ENCODE measurements at regions not wholly inside any gene's neighbourhood (a gene's known extent, or its start where the extent isn't known, plus 50 kb on each side); places are given as distances from the start of the nearest gene placed in this dataset.

DNA sequence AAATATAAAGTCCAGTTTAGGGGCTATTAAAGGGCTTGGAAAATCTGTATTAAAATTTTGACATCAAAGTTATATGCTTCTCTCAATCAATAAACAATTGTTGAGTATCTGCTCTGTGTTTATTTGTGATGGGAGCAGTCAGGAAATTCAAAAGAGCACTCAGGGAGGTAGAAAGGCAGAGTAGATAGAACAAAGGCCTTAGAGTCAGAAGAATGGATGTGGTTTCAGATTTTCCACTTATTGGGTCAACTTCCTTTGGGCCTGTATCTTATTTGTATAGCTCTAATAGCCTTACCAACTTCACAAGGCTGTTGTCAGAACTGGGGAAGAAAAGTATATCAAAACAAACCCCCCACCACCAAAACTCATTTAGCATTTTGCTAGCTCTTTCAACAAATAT lies 302.6 kb downstream of the SPRY2 start:
- intact Hi-C loops (cut with DNase I) = no loop called here
- Histone ChIP-seq H3K27me3 (no peaks in the 10 kb centered on the region), H3K4me3 (no peak overlapping the region), H3K27ac (replicated peaks in 1 of 4) (no peak overlapping the region), H3K36me3 (no peaks in the 10 kb centered on the region), H3K9me3 (no peaks in the 10 kb centered on the region), H3K4me1 (no peaks in the 10 kb centered on the region)
- no peak for TF ChIP-seq POLR2AphosphoS5 (IDR thresholded peaks at IDR 0.05)
- no peak for TF ChIP-seq EP300 (IDR thresholded peaks at IDR 0.05)
- TF ChIP-seq, protein P1, sequence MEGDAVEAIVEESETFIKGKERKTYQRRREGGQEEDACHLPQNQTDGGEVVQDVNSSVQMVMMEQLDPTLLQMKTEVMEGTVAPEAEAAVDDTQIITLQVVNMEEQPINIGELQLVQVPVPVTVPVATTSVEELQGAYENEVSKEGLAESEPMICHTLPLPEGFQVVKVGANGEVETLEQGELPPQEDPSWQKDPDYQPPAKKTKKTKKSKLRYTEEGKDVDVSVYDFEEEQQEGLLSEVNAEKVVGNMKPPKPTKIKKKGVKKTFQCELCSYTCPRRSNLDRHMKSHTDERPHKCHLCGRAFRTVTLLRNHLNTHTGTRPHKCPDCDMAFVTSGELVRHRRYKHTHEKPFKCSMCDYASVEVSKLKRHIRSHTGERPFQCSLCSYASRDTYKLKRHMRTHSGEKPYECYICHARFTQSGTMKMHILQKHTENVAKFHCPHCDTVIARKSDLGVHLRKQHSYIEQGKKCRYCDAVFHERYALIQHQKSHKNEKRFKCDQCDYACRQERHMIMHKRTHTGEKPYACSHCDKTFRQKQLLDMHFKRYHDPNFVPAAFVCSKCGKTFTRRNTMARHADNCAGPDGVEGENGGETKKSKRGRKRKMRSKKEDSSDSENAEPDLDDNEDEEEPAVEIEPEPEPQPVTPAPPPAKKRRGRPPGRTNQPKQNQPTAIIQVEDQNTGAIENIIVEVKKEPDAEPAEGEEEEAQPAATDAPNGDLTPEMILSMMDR (IDR thresholded peaks at IDR 0.05) = no peak
- no peak for TF ChIP-seq POLR2A (IDR thresholded peaks at IDR 0.05; ENCODE audit: low read depth)
- no peak for DNase-seq (ENCODE audit: extremely low spot score)

DNA sequence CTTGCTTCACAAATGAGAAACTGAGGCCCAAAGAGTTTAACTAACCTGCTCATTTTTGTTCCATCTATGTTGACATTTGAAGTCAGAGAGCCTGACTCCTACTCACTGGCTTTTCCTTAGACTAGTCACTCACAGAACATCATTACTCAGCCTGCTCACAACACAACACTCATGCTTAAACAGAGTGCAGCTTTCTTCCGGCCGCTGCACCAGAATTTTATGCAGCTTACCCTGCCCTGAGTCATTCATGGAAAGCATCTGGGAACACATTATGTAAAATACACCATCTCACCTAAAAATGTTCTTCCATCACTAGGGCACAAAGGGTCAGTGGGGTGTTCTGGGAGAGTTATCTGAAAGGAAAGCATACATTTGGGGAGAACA lies 303.4 kb downstream of the SPRY2 start:
- H3K36me3 ChIP-seq = no peaks in the 10 kb centered on the region
- H3K27ac ChIP-seq (replicated peaks in 1 of 4) = no peak overlapping the region
- DNase-seq (ENCODE audit: extremely low spot score) = no peak
- no peaks in the 10 kb centered on the region for H3K4me1 ChIP-seq
- no peaks in the 10 kb centered on the region for H3K9me3 ChIP-seq
- no peaks in the 10 kb centered on the region for H3K27me3 ChIP-seq
- intact Hi-C loops (cut with DNase I) = no loop called here
- WGBS = 72% methylated on average over 2 of the region's 2 CpGs
- TF ChIP-seq POLR2AphosphoS5 (IDR thresholded peaks at IDR 0.05) = no peak
- TF ChIP-seq, protein P1 (IDR thresholded peaks at IDR 0.05) = no peak
- TF ChIP-seq EP300 (IDR thresholded peaks at IDR 0.05) = no peak
- no peak for TF ChIP-seq POLR2A (IDR thresholded peaks at IDR 0.05; ENCODE audit: low read depth)
- no peak overlapping the region for H3K4me3 ChIP-seq

DNA sequence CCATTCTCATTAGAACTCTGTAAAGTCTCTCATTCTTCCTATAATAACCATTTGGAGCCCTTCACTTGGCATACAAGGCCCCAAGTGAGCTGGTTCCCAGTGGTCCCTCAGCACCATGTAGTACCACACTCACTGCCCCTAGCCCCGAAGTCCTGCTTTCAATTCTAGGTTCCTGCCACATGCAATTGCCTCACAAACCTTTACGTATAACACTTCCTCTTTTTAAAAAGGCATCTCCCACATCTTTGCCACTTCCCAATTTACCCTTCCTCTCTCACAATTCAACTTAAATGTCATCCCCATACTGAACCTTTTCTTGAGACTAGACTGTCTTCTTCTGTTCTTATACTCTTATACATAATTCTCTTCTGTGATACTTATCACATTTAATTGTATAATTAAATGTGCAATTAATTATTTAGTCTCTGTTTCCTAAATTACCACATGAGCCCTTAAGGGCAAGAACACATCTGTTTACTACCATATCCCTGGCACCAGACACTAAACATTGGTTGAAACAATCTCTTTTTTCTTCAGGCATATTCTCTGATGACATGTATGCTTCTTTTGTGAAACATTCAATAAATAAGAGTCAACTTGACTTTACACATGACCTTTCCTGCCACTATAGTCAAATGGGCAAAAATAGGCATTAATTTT lies 304.0 kb downstream of the SPRY2 start:
- TF ChIP-seq POLR2AphosphoS5 (IDR thresholded peaks at IDR 0.05) = no peak
- no peak for TF ChIP-seq POLR2A (IDR thresholded peaks at IDR 0.05; ENCODE audit: low read depth)
- TF ChIP-seq, protein P1 (IDR thresholded peaks at IDR 0.05) = no peak
- TF ChIP-seq EP300 (IDR thresholded peaks at IDR 0.05) = no peak
- intact Hi-C loops (cut with DNase I) = no loop called here
- DNase-seq (ENCODE audit: extremely low spot score) = no peak
- WGBS = 77% methylated on average over 2 of the region's 2 CpGs
- Histone ChIP-seq H3K4me3 (no peak overlapping the region), H3K27me3 (no peaks in the 10 kb centered on the region), H3K9me3 (no peaks in the 10 kb centered on the region), H3K36me3 (no peaks in the 10 kb centered on the region), H3K27ac (replicated peaks in 1 of 4) (no peak overlapping the region), H3K4me1 (no peaks in the 10 kb centered on the region)

DNA sequence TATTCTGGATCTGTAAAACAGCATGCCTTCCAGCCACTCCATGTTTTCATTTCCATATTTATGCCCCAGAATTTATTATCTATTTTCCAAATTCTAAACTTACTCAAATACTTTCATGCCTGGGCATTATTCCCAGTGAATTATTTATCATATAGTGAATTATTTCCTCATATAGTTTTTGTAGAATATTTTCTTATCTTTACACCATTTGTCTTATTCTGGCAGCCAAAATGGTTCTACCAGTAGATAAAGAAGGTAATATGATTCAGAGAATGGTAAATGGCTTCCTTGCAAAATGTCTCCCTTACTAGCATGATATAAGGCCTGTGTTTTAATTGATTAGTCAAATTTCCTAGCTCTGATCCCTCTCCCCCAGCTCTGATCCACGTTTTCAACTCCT lies 305.8 kb downstream of the SPRY2 start:
- H3K9me3 ChIP-seq = no peaks in the 10 kb centered on the region
- H3K4me3 ChIP-seq = no peak overlapping the region
- H3K36me3 ChIP-seq = no peaks in the 10 kb centered on the region
- TF ChIP-seq POLR2A (IDR thresholded peaks at IDR 0.05; ENCODE audit: low read depth) (no peak), POLR2AphosphoS5 (IDR thresholded peaks at IDR 0.05) (no peak), EP300 (IDR thresholded peaks at IDR 0.05) (no peak)
- TF ChIP-seq, protein P1 (IDR thresholded peaks at IDR 0.05) = no peak
- no peaks in the 10 kb centered on the region for H3K4me1 ChIP-seq
- no peak for DNase-seq (ENCODE audit: extremely low spot score)
- WGBS = 74% methylated on average over 1 of the region's 1 CpG
- H3K27me3 ChIP-seq = no peaks in the 10 kb centered on the region
- intact Hi-C loops (cut with DNase I) = no loop called here
- no peak overlapping the region for H3K27ac ChIP-seq (replicated peaks in 1 of 4)

DNA sequence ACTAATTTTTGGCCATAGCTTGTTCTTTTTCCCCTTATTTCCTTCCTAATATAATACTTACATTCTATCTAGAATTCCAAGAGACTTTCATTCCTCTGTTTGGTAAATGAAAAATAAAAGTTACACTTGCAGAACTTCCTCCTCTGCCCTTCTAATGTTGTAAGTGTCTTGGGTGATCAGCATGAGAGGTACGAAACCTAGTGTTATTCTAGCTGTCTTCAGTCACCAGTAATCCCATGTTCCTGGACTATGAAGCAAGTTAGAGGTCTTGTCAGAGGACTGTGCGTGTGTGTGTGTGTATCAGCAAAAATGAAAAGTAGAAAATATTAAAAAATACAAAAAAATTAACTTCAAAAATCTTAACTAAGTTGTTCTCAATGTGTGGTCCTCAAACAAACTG lies 307.0 kb downstream of the SPRY2 start:
- TF ChIP-seq POLR2AphosphoS5 (IDR thresholded peaks at IDR 0.05) (no peak), POLR2A (IDR thresholded peaks at IDR 0.05; ENCODE audit: low read depth) (no peak), EP300 (IDR thresholded peaks at IDR 0.05) (no peak)
- TF ChIP-seq, protein P1 (IDR thresholded peaks at IDR 0.05) = no peak
- Histone ChIP-seq H3K9me3 (no peaks in the 10 kb centered on the region), H3K4me1 (no peaks in the 10 kb centered on the region), H3K27ac (replicated peaks in 1 of 4) (no peak overlapping the region), H3K4me3 (no peak overlapping the region), H3K36me3 (no peaks in the 10 kb centered on the region), H3K27me3 (no peaks in the 10 kb centered on the region)
- 83% methylated on average over 2 of the region's 2 CpGs for WGBS
- intact Hi-C loops (cut with DNase I) = no loop called here
- DNase-seq (ENCODE audit: extremely low spot score) = no peak

Measured in esophagus muscularis mucosa (tissue), 4 donors.